Breast epithelium (tissue), 3 donors: ENCODE measurements at regions not wholly inside any gene's neighbourhood (a gene's known extent, or its start where the extent isn't known, plus 50 kb on each side); places are given as distances from the start of the nearest gene placed in this dataset.

Experiments used
- CTCF ChIP-seq, 3 donors: fragments of 450-650 bp; IDR thresholded peaks; one replicate each; pipeline ENCODE4 v1.5.1; 2016 to 2017; ENCODE audit warnings: antibody characterized with exemption in 3 of 3, mild to moderate bottlenecking in 3 of 3, moderate library complexity in 3 of 3
- POLR2A ChIP-seq: fragments of 450-650 bp; IDR thresholded peaks from one replicate; pipeline ENCODE4 v1.6.1; 2016; ENCODE audit warnings: antibody characterized with exemption, mild to moderate bottlenecking, moderate library complexity
- POLR2AphosphoS5 ChIP-seq, 3 donors: sonication (generic); formaldehyde crosslinking; IDR thresholded peaks; one replicate each; pipeline ENCODE4 v1.6.1; 2017; ENCODE audit warnings: antibody characterized with exemption in 3 of 3

- no peak for TF ChIP-seq CTCF (IDR thresholded peaks at IDR 0.05)
- TF ChIP-seq POLR2A = no peak
- no peak for TF ChIP-seq POLR2AphosphoS5 (IDR thresholded peaks at IDR 0.05)
These were observed 243.2 kb upstream of the FAM78B start for GRCh38 chr1:166410083-166410385.
